Endothelial cell of umbilical vein (primary cell): ENCODE measurements at regions not wholly inside any gene's neighbourhood (a gene's known extent, or its start where the extent isn't known, plus 50 kb on each side); places are given as distances from the start of the nearest gene placed in this dataset.

Experiments used
- BruUV-seq: library from RNA; stranded (reverse); fragments of 400-500 nt; replicated peaks from 2 replicates; lab custom pipeline; 2021; lab: Mats Ljungman, UMichigan
- CTCF ChIA-PET: fragments of 300-600, 350-600 bp; sonication (Branson Sonifier 250); formaldehyde crosslinking; loops from one replicate; lab custom pipeline; 2021; ENCODE audit warnings: antibody characterized with exemption, inconsistent platforms; lab: Charles Lee
- POLR2A ChIA-PET: fragments of 300-600, 350-600 bp; sonication (Branson Sonifier 250); formaldehyde crosslinking; loops from one replicate; lab custom pipeline; 2021; ENCODE audit warnings: antibody characterized with exemption, inconsistent platforms; lab: Charles Lee
- DNase-seq: peaks from one replicate; pipeline ENCODE4 v3.0.0-alpha.2; 2011; ENCODE audit warnings: low read depth, low spot score
- FAIRE-seq: peaks from 2 replicates; lab custom pipeline; 2011; peaks lifted over from hg19 to GRCh38; lab: Jason Lieb, UNC
- H2AFZ ChIP-seq: 2 replicates; pipeline ENCODE4 v1.6.0; 2012; ENCODE audit warnings: low read depth, low read length, control low read depth, inconsistent platforms
- H3K27ac ChIP-seq: 2 replicates; pipeline ENCODE4 v1.5.1; 2011; ENCODE audit warnings: low read depth, mild to moderate bottlenecking, control low read depth, low read length, moderate library complexity; ENCODE audit not compliant: insufficient read depth
- H3K27me3 ChIP-seq, 2 experiments: 2 replicates each; pipeline versions ENCODE4 v1.6.0 to v1.6.1; 2011; ENCODE audit warnings: low read length in 2 of 2, mixed read lengths in 1 of 2; ENCODE audit not compliant: control insufficient read depth in 2 of 2, insufficient read depth in 2 of 2
- H3K36me3 ChIP-seq, 2 experiments: 2 replicates in 1 of 2; 3 replicates in 1 of 2; pipeline ENCODE4 v1.5.1; 2011; ENCODE audit warnings: low read length in 2 of 2, mild to moderate bottlenecking in 1 of 2, moderate library complexity in 1 of 2; ENCODE audit not compliant: control insufficient read depth in 2 of 2, insufficient read depth in 2 of 2; ENCODE audit errors: extremely low read depth in 1 of 2
- H3K4me1 ChIP-seq: 3 replicates; pipeline ENCODE4 v1.5.1; 2011; ENCODE audit warnings: mild to moderate bottlenecking, low read length; ENCODE audit not compliant: control insufficient read depth, insufficient read depth; ENCODE audit errors: extremely low read depth
- H3K4me2 ChIP-seq: 2 replicates; pipeline ENCODE4 v1.6.1; 2011; ENCODE audit warnings: low read length, control low read depth, mixed read lengths; ENCODE audit not compliant: insufficient read depth
- H3K4me3 ChIP-seq, 3 experiments: fragments of 200-600 bp in 1 of 3; sonication (generic), shearing (Covaris generic) in 1 of 3; replicated peaks in 1 of 3; 2 replicates each; pipeline ENCODE4 v1.5.1; 2011 to 2016; ENCODE audit warnings: control low read depth in 3 of 3, low read length in 3 of 3, mild to moderate bottlenecking in 2 of 3, inconsistent platforms in 1 of 3, low read depth in 1 of 3, moderate library complexity in 1 of 3; ENCODE audit not compliant: insufficient read depth in 1 of 3
- H3K79me2 ChIP-seq: 2 replicates; pipeline ENCODE4 v1.6.0; 2012; ENCODE audit warnings: low read length, inconsistent platforms; ENCODE audit not compliant: control insufficient read depth, insufficient read depth
- H3K9ac ChIP-seq: replicated peaks from 2 replicates; pipeline ENCODE3; 2011; ENCODE audit warnings: low read length, control low read depth; ENCODE audit not compliant: insufficient read depth; ENCODE audit errors: extremely low read depth
- H3K9me1 ChIP-seq: replicated peaks from 3 replicates; pipeline ENCODE4 v1.6.0; 2011; ENCODE audit warnings: mild to moderate bottlenecking, low read length; ENCODE audit not compliant: control insufficient read depth, insufficient read depth; ENCODE audit errors: extremely low read depth
- H3K9me3 ChIP-seq: replicated peaks from 2 replicates; pipeline ENCODE4 v1.5.1; 2012; ENCODE audit warnings: low read length, inconsistent platforms; ENCODE audit not compliant: control insufficient read depth, insufficient read depth
- H4K20me1 ChIP-seq: replicated peaks from 2 replicates; pipeline ENCODE3; 2011; ENCODE audit warnings: mild to moderate bottlenecking, low read length; ENCODE audit not compliant: control insufficient read depth, insufficient read depth; ENCODE audit errors: extremely low read depth
- EZH2 ChIP-seq: IDR thresholded peaks from 2 replicates; pipeline ENCODE4 v1.6.1; 2012; ENCODE audit warnings: borderline replicate concordance, low read depth, mild to moderate bottlenecking, moderate library complexity, low read length, inconsistent platforms; ENCODE audit not compliant: severe bottlenecking
- FOS ChIP-seq: IDR thresholded peaks from 2 replicates; pipeline ENCODE4 v1.6.1; 2011; ENCODE audit warnings: mild to moderate bottlenecking, low read length, moderate library complexity, borderline replicate concordance; ENCODE audit not compliant: insufficient read depth
- GATA2 ChIP-seq: IDR thresholded peaks from 2 replicates; pipeline ENCODE4 v1.7.0; 2011; ENCODE audit warnings: low read depth, mild to moderate bottlenecking, moderate library complexity, mixed read lengths, low read length; ENCODE audit not compliant: insufficient read length, insufficient read depth
- JUN ChIP-seq: IDR thresholded peaks from 2 replicates; pipeline ENCODE4 v1.6.1; 2011; ENCODE audit warnings: borderline replicate concordance, low read depth; ENCODE audit not compliant: insufficient read length, insufficient read depth
- MYC ChIP-seq: IDR thresholded peaks from one replicate; pipeline ENCODE4 v1.6.1; 2011; ENCODE audit warnings: mild to moderate bottlenecking, low read depth, low read length
- POLR2A ChIP-seq: IDR thresholded peaks from 2 replicates; pipeline ENCODE4 v1.6.1; 2012; ENCODE audit warnings: low read depth, mild to moderate bottlenecking, control low read depth, low read length
- POLR2AphosphoS5 ChIP-seq: IDR thresholded peaks from 2 replicates; pipeline ENCODE4 v1.6.1; 2012; ENCODE audit warnings: low read depth, mild to moderate bottlenecking, control low read depth, low read length, moderate library complexity; ENCODE audit not compliant: insufficient read depth
- dilution Hi-C: fragments of 300-500 bp; cut with MboI; formaldehyde crosslinking; loops from one replicate; pipeline ENCODE4 v1.15.0; 2019; ENCODE audit warnings: low sequenced_read_pairs; ENCODE audit not compliant: extremely low pct_ligation_motif_present
- intact Hi-C: fragments of 100-400 bp; cut with micrococcal nuclease; formaldehyde crosslinking; loops from one replicate; pipeline ENCODE4 v1.10.0; 2022
- TF ChIP-seq, protein P1 (sequence below): IDR thresholded peaks from 2 replicates; pipeline ENCODE4 v1.6.1; 2011; ENCODE audit not compliant: insufficient read depth, insufficient read length
- TF ChIP-seq, protein P2 (sequence below), 2 donors: IDR thresholded peaks; 1 replicate in 1 of 2; 2 replicates in 1 of 2; pipeline ENCODE4 v1.5.1; 2011; ENCODE audit warnings: low read length in 2 of 2, mild to moderate bottlenecking in 2 of 2, moderate library complexity in 2 of 2, control low read depth in 1 of 2, inconsistent platforms in 1 of 2, low read depth in 1 of 2; ENCODE audit not compliant: insufficient read depth in 1 of 2; ENCODE audit errors: extremely low read depth in 1 of 2

DNA sequence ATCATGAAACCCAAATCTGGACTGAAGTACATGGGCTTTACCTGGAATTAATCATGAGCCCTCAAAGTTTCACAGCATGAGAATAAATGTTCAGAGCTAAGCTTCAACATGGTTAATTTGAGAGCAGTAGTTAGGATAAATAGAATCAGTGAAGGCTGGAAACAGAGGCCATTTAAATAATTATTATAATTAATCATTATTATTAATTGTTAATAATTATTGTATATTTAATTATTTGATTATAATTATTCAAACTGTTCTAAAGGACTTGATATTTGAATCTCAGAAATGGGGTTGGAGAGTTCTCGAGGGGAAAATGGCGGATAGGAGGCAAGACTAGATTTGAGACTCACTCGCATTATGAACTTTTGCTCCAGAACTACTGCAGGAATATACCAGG lies 119.6 kb upstream of the ITGA1 start:
- Histone ChIP-seq H3K79me2 (no peaks in the 10 kb centered on the region), H4K20me1 (no peaks in the 10 kb centered on the region), H3K9ac (no peak overlapping the region), H3K4me2 (no peak overlapping the region), H3K27me3 (peaks cover 0 to 3% of the 10 kb centered on the region in 2 experiments), H3K27ac (no peak overlapping the region), H2AFZ (no peak overlapping the region), H3K4me1 (no peaks in the 10 kb centered on the region), H3K9me3 (no peaks in the 10 kb centered on the region), H3K9me1 (no peaks in the 10 kb centered on the region), H3K36me3 (no peaks in the 10 kb centered on the region), H3K4me3 (no peak overlapping the region)
- CTCF ChIA-PET, result no interaction called here
- no peak for FAIRE-seq
- TF ChIP-seq POLR2A (no peak), FOS (no peak), JUN (no peak), POLR2AphosphoS5 (no peak), GATA2 (no peak), MYC (no peak), EZH2 (no peak)
- TF ChIP-seq, protein P1, sequence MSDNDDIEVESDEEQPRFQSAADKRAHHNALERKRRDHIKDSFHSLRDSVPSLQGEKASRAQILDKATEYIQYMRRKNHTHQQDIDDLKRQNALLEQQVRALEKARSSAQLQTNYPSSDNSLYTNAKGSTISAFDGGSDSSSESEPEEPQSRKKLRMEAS, result no peak
- TF ChIP-seq, protein P2, sequence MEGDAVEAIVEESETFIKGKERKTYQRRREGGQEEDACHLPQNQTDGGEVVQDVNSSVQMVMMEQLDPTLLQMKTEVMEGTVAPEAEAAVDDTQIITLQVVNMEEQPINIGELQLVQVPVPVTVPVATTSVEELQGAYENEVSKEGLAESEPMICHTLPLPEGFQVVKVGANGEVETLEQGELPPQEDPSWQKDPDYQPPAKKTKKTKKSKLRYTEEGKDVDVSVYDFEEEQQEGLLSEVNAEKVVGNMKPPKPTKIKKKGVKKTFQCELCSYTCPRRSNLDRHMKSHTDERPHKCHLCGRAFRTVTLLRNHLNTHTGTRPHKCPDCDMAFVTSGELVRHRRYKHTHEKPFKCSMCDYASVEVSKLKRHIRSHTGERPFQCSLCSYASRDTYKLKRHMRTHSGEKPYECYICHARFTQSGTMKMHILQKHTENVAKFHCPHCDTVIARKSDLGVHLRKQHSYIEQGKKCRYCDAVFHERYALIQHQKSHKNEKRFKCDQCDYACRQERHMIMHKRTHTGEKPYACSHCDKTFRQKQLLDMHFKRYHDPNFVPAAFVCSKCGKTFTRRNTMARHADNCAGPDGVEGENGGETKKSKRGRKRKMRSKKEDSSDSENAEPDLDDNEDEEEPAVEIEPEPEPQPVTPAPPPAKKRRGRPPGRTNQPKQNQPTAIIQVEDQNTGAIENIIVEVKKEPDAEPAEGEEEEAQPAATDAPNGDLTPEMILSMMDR (IDR thresholded peaks at IDR 0.05; ENCODE audit: extremely low read depth in 1 of 2, insufficient read depth in 1 of 2, low read depth in 1 of 2, low read length in 2 of 2), result no peak
- BruUV-seq, result no TSS peak
- dilution Hi-C loops (no loop called here), intact Hi-C loops (no loop called here)
- DNase-seq, result no peak
- POLR2A ChIA-PET, result no interaction called here
